SJCRH30 (cell line): ENCODE measurements at regions not wholly inside any gene's neighbourhood (a gene's known extent, or its start where the extent isn't known, plus 50 kb on each side); places are given as distances from the start of the nearest gene placed in this dataset.

Source experiments
- DNase-seq, 2 experiments: peaks; one replicate each; pipeline ENCODE4 v3.0.0-alpha.2; 2015 to 2020
- H3K27ac ChIP-seq: fragments of 250-450 bp; sonication (Bioruptor Pico); 2 replicates; pipeline ENCODE4 v1.5.1; 2020; ENCODE audit warnings: mild to moderate bottlenecking, moderate library complexity
- H3K27me3 ChIP-seq: fragments of 250-450 bp; sonication (Bioruptor Pico); 2 replicates; pipeline ENCODE4 v1.5.1; 2020; ENCODE audit warnings: mild to moderate bottlenecking, moderate library complexity
- H3K36me3 ChIP-seq: fragments of 250-450 bp; sonication (Bioruptor Pico); 2 replicates; pipeline ENCODE4 v1.5.1; 2020; ENCODE audit warnings: mild to moderate bottlenecking, moderate library complexity
- H3K4me1 ChIP-seq: fragments of 250-450 bp; sonication (Bioruptor Pico); 2 replicates; pipeline ENCODE4 v1.5.1; 2020; ENCODE audit warnings: mild to moderate bottlenecking, moderate library complexity
- H3K4me3 ChIP-seq: fragments of 250-450 bp; sonication (Bioruptor Pico); 2 replicates; pipeline ENCODE4 v1.5.1; 2020; ENCODE audit warnings: mild to moderate bottlenecking, moderate library complexity
- H3K9me3 ChIP-seq: fragments of 250-450 bp; sonication (Bioruptor Pico); replicated peaks from 2 replicates; pipeline ENCODE4 v1.5.1; 2020; ENCODE audit warnings: mild to moderate bottlenecking, moderate library complexity

GRCh38 chr18:26654616-26655524, 106.5 kb upstream of the KCTD1 start:
- no peak overlapping the region for H3K4me3 ChIP-seq
- DNase-seq = no peak
- no peak overlapping the region for H3K27ac ChIP-seq
- H3K36me3 ChIP-seq = no peaks in the 10 kb centered on the region
- no peaks in the 10 kb centered on the region for H3K9me3 ChIP-seq
- H3K4me1 ChIP-seq = no peaks in the 10 kb centered on the region
- no peaks in the 10 kb centered on the region for H3K27me3 ChIP-seq

GRCh38 chr18:26653943-26654615, 105.7 kb upstream of the KCTD1 start:
- no peak for DNase-seq
- Histone ChIP-seq H3K27me3 (no peaks in the 10 kb centered on the region), H3K4me1 (no peaks in the 10 kb centered on the region), H3K4me3 (no peak overlapping the region), H3K9me3 (no peaks in the 10 kb centered on the region), H3K27ac (no peak overlapping the region), H3K36me3 (no peaks in the 10 kb centered on the region)

- H3K9me3 ChIP-seq = no peaks in the 10 kb centered on the region
- H3K4me3 ChIP-seq = no peak overlapping the region
- H3K27ac ChIP-seq = no peak overlapping the region
- no peaks in the 10 kb centered on the region for H3K27me3 ChIP-seq
- H3K4me1 ChIP-seq = no peaks in the 10 kb centered on the region
- DNase-seq = no peak
- no peaks in the 10 kb centered on the region for H3K36me3 ChIP-seq
These were observed 104.1 kb upstream of the KCTD1 start for GRCh38 chr18:26652501-26652900.

DNA sequence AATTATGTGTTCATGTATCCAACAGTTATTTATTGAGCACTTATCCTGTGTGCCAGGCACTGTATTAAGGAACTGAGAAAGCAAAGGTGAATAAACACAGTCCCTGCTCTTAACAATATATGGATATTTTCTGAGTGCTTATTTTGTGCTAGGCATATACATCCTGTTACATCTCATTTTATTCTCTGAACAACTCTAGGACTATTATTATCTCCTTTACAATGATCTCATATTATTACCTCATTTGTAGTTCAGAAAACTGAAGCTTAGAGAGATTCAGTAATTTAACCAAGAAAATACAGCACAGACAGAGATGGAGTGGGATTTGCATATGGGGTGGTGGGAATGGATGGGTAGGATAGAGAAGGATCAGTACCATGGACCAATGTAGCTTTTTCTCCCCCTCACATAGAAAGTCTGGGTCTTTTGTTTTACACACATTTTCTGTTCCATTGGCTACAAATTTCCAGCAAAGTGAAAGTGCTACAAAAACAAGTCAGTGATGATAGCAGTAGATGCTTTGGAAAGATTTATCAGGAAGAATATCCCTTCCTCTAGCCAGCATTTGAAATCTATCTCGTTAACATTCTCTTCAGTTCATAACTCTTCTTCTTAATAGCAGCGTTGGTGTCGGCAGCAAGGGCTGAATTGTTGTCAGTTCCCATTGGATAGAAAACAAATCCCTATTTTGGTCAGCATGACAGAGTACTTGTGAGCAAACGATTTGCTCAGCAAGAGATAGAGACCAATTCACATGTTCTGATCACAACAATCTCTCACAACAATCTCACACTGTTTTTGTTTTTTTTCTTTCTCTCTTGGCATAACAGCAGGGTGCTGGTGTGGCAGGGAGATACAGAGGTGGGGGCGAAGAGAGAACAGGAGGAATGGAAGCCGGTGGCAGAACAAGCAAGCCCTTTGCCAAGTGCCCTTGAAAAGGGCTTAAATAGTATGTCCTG, 102.2 kb upstream of the KCTD1 start:
- H3K4me1 ChIP-seq = no peaks in the 10 kb centered on the region
- H3K27ac ChIP-seq = no peak overlapping the region
- H3K27me3 ChIP-seq = no peaks in the 10 kb centered on the region
- H3K4me3 ChIP-seq = no peak overlapping the region
- no peaks in the 10 kb centered on the region for H3K36me3 ChIP-seq
- no peak for DNase-seq
- H3K9me3 ChIP-seq = no peaks in the 10 kb centered on the region

DNA sequence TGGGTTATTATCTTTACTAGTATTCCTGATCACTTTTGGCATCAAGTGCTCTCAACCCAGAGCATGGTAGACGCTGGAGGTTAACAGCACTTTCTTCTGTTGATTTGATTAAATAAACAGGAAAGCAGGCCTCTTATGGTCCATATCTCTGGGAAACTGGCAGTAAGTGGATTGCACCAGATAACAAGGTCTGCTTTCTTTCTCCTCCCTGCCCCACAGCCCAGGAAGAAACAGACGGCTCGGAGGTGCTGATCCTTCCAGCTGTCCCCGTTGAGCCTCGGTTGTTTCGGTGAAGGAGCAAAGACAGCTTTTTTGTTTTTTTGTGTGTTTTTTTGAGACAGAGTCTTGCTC, 100.8 kb upstream of the KCTD1 start:
- no peak for DNase-seq
- no peak overlapping the region for H3K4me3 ChIP-seq
- H3K27ac ChIP-seq = no peak overlapping the region
- H3K27me3 ChIP-seq = no peaks in the 10 kb centered on the region
- no peaks in the 10 kb centered on the region for H3K4me1 ChIP-seq
- H3K9me3 ChIP-seq = no peaks in the 10 kb centered on the region
- H3K36me3 ChIP-seq = no peaks in the 10 kb centered on the region

DNA sequence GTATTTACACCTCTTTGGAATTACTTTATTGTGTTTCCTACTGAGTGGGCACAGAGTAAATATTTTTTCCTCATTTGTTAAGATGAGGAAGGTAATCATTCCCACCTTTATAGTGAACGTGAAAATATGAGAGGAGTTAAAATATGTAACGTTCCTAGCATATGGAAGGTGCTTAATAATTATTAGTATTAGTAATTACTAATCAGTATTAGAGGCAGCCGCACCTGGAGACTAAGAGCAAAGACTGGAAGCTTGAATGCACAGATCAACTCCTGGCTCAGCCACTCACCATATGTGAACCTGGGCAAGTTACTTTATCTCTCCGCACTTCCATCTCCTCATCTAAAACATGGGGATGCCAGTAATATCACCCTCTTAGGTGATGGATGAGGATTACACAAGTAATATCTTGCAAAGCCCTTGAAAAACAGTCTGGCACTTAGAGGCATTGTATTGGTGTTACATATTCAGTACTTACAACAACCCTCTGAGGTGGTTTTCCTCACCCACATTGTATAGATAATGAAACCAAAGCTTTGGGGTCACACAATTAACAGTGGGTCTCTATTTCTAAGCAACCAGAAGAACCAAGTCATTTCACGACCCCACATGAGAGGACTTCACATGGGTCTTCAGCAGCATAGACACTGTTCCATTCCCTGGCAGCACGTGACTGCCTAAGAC, 100.3 kb upstream of the KCTD1 start:
- no peaks in the 10 kb centered on the region for H3K4me1 ChIP-seq

GRCh38 chr18:26646901-26647300, 98.5 kb upstream of the KCTD1 start:
- Histone ChIP-seq H3K9me3 (no peaks in the 10 kb centered on the region), H3K27ac (no peak overlapping the region), H3K36me3 (no peaks in the 10 kb centered on the region), H3K4me3 (no peak overlapping the region), H3K4me1 (no peaks in the 10 kb centered on the region), H3K27me3 (no peaks in the 10 kb centered on the region)
- no peak for DNase-seq

More for the DNA sequence above, 100.3 kb upstream of the KCTD1 start:
- Histone ChIP-seq H3K27ac (no peak overlapping the region), H3K36me3 (no peaks in the 10 kb centered on the region), H3K27me3 (no peaks in the 10 kb centered on the region), H3K9me3 (no peaks in the 10 kb centered on the region), H3K4me3 (no peak overlapping the region)
- no peak for DNase-seq

DNA sequence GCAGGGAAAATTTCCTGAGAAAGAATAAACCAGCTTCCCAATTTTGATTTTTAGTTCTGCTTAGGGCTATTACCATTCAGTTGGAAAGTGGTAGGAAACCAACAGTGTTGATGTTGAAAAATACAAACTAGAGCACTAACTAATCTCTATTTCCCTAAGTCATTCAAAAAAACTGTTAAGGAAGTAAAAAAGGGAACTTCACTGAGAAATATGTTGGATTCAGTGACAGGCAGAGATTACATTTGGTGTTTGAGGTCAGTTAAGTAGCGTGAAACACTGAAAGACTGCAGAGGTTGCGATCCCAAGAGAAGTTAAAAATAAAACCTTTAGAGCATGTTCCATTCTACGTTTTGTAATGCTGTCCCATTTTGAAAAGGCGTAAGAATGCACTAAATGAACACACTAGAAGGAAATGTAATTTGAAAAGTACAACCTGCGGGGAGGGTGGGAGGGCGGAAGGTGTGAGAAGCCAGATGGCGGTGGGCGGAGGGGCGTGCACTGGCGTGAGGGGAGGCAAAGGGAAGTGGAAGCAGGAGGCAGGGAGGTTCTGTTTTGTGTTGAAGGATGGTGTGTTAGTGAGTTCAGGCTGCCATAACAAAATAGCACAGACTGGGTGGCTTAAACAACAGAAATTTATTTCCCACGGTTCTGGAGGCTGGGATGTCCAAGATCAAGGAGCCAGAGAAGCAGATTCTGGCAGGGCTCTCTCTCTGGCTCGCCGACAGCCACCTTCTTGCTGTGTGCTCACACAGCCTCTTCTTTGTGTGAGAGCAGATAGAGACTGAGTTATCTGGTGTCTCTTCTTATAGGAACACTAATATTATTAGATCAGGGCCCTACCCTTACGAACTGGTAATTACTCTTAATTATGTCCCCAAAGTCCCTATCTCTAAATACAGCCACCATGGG, 94.3 kb upstream of the KCTD1 start:
- Histone ChIP-seq H3K27ac (no peak overlapping the region), H3K4me3 (no peak overlapping the region), H3K4me1 (no peaks in the 10 kb centered on the region), H3K9me3 (no peaks in the 10 kb centered on the region), H3K36me3 (no peaks in the 10 kb centered on the region), H3K27me3 (no peaks in the 10 kb centered on the region)
- no peak for DNase-seq

GRCh38 chr18:26640541-26640940, 92.2 kb upstream of the KCTD1 start:
- DNase-seq = no peak
- Histone ChIP-seq H3K9me3 (no peaks in the 10 kb centered on the region), H3K27ac (no peak overlapping the region), H3K4me1 (no peaks in the 10 kb centered on the region), H3K4me3 (no peak overlapping the region), H3K36me3 (no peaks in the 10 kb centered on the region), H3K27me3 (no peaks in the 10 kb centered on the region)

- no peak for DNase-seq
- Histone ChIP-seq H3K4me1 (no peaks in the 10 kb centered on the region), H3K4me3 (no peak overlapping the region), H3K27me3 (no peaks in the 10 kb centered on the region), H3K9me3 (no peaks in the 10 kb centered on the region), H3K27ac (no peak overlapping the region), H3K36me3 (no peaks in the 10 kb centered on the region)
These were observed 90.8 kb upstream of the KCTD1 start for GRCh38 chr18:26639149-26639548.

DNA sequence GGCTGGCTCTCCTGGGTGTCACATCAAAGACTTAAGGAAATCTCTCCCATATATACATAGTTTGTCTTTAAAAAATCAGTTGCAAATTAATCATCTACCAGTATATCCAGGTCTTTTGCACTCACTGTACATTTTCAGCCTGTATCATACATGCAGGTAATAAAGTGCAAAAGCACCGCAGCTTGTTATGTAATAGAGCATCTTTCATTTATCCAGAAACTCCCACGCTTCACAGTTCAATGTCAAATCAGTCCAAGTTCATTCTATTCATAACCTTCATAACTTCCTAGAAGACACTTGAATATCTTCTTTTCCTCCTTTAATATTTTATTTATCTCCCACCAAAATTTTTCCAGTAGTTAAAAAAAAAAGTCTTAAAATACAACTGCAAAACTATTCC, 89.6 kb upstream of the KCTD1 start:
- no peak for DNase-seq
- H3K27ac ChIP-seq = no peak overlapping the region
- no peaks in the 10 kb centered on the region for H3K9me3 ChIP-seq
- no peaks in the 10 kb centered on the region for H3K27me3 ChIP-seq
- H3K4me1 ChIP-seq = no peaks in the 10 kb centered on the region
- H3K4me3 ChIP-seq = no peak overlapping the region
- H3K36me3 ChIP-seq = no peaks in the 10 kb centered on the region

DNA sequence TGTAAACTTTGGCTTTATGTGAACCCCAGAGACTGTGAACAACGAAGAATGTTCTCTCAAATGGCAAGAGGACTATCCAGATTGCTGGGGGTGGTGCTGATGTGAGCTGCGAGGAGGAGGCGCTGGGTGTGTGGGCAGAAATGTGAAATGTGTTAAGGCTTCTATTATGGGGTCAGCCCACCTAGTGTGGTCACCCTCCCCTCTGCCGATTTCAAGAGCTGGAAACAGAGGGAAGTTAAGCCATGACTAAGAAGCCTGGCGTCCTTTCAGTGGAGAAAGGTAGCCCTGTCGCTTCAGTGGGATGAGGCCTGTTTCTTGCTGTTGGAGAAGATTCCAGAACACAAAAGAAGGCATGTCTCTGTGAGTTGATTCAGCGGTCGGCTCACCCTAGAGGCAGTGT, 89.0 kb upstream of the KCTD1 start:
- Histone ChIP-seq H3K27me3 (no peaks in the 10 kb centered on the region), H3K4me1 (no peaks in the 10 kb centered on the region), H3K9me3 (no peaks in the 10 kb centered on the region), H3K4me3 (no peak overlapping the region), H3K36me3 (no peaks in the 10 kb centered on the region), H3K27ac (no peak overlapping the region)
- DNase-seq = no peak

- no peaks in the 10 kb centered on the region for H3K27me3 ChIP-seq
- no peak for DNase-seq
- no peak overlapping the region for H3K4me3 ChIP-seq
These were observed 87.1 kb upstream of the KCTD1 start for GRCh38 chr18:26635466-26635865.

GRCh38 chr18:26634631-26635030, 86.3 kb upstream of the KCTD1 start:
- H3K9me3 ChIP-seq = no peaks in the 10 kb centered on the region
- H3K27ac ChIP-seq = no peak overlapping the region
- no peaks in the 10 kb centered on the region for H3K36me3 ChIP-seq
- H3K27me3 ChIP-seq = no peaks in the 10 kb centered on the region
- H3K4me3 ChIP-seq = no peak overlapping the region
- DNase-seq = no peak
- no peaks in the 10 kb centered on the region for H3K4me1 ChIP-seq

More at GRCh38 chr18:26635466-26635865, 87.1 kb upstream of the KCTD1 start:
- no peak overlapping the region for H3K27ac ChIP-seq
- H3K4me1 ChIP-seq = no peaks in the 10 kb centered on the region
- H3K9me3 ChIP-seq = no peaks in the 10 kb centered on the region
- H3K36me3 ChIP-seq = no peaks in the 10 kb centered on the region
